Naive thymus-derived CD4-positive, alpha-beta T cell (primary cell): ENCODE measurements at regions not wholly inside any gene's neighbourhood (a gene's known extent, or its start where the extent isn't known, plus 50 kb on each side); places are given as distances from the start of the nearest gene placed in this dataset.

ENCODE experiments used
- ATAC-seq: fragments of 150-1000 bp; cut with Tn5 transposase; 2 replicates; pipeline ENCODE4 v1.10.0; 2021; ENCODE audit warnings: mild to moderate bottlenecking, moderate library complexity
- CTCF ChIA-PET: fragments of 350-600 bp; sonication (Branson Sonifier 250); formaldehyde crosslinking; loops from one replicate; lab custom pipeline; 2021; ENCODE audit warnings: antibody characterized with exemption; lab: Charles Lee
- POLR2A ChIA-PET: fragments of 350-600 bp; sonication (Branson Sonifier 250); formaldehyde crosslinking; loops from one replicate; lab custom pipeline; 2021; ENCODE audit warnings: antibody characterized with exemption, inconsistent platforms; lab: Charles Lee
- DNase-seq, 9 donors: peaks; one replicate each; pipeline versions ENCODE4 v3.0.0 to v3.0.0-alpha.2; 2020 to 2022; ENCODE audit warnings: mixed read lengths in 1 of 9
- H3K27ac ChIP-seq: one replicate; pipeline ENCODE4 v1.7.0; 2013; ENCODE audit warnings: mild to moderate bottlenecking, low read depth, low read length, moderate library complexity
- H3K27me3 ChIP-seq, 2 donors: one replicate each; pipeline ENCODE4 v1.7.0; 2013; ENCODE audit warnings: low read length in 2 of 2, mild to moderate bottlenecking in 2 of 2, moderate library complexity in 2 of 2; ENCODE audit not compliant: control insufficient read depth in 2 of 2, insufficient read depth in 2 of 2
- H3K36me3 ChIP-seq, 3 experiments: 1 replicate in 2 of 3; 2 replicates in 1 of 3; pipeline ENCODE4 v1.7.0; 2013; ENCODE audit warnings: low read length in 3 of 3, mild to moderate bottlenecking in 3 of 3, moderate library complexity in 1 of 3; ENCODE audit not compliant: insufficient read depth in 3 of 3, control insufficient read depth in 2 of 3
- H3K4me1 ChIP-seq, 2 donors: one replicate each; pipeline ENCODE4 v1.7.0; 2013; ENCODE audit warnings: low read length in 2 of 2, mild to moderate bottlenecking in 2 of 2, moderate library complexity in 1 of 2; ENCODE audit not compliant: control insufficient read depth in 2 of 2, insufficient read depth in 2 of 2
- H3K4me3 ChIP-seq: 2 replicates; pipeline ENCODE4 v1.7.0; 2013; ENCODE audit warnings: mild to moderate bottlenecking, low read length
- H3K9me3 ChIP-seq, 3 experiments: 1 replicate in 2 of 3; 2 replicates in 1 of 3; pipeline ENCODE4 v1.7.0; 2013; ENCODE audit warnings: low read length in 3 of 3; ENCODE audit not compliant: control insufficient read depth in 2 of 3
- H3K27ac Mint-ChIP-seq, 9 donors: one replicate each; pipeline ENCODE4 v1.8.0; 2020 to 2022; ENCODE audit warnings: mixed read lengths in 9 of 9, mild to moderate bottlenecking in 8 of 9, moderate library complexity in 5 of 9, inconsistent platforms in 2 of 9
- H3K27me3 Mint-ChIP-seq, 5 donors: one replicate each; pipeline ENCODE4 v1.8.0; 2021 to 2022; ENCODE audit warnings: mixed read lengths in 5 of 5, mild to moderate bottlenecking in 1 of 5
- H3K36me3 Mint-ChIP-seq, 5 donors: one replicate each; pipeline ENCODE4 v1.8.0; 2020 to 2022; ENCODE audit warnings: mixed read lengths in 5 of 5, mild to moderate bottlenecking in 3 of 5, inconsistent platforms in 1 of 5
- H3K4me1 Mint-ChIP-seq, 7 donors: one replicate each; pipeline ENCODE4 v1.8.0; 2020 to 2022; ENCODE audit warnings: mixed read lengths in 7 of 7, mild to moderate bottlenecking in 3 of 7, inconsistent platforms in 1 of 7
- H3K4me3 Mint-ChIP-seq, 10 donors: one replicate each; pipeline ENCODE4 v1.8.0; 2020 to 2022; ENCODE audit warnings: mild to moderate bottlenecking in 10 of 10, mixed read lengths in 10 of 10, moderate library complexity in 6 of 10, inconsistent platforms in 2 of 10
- H3K9me3 Mint-ChIP-seq, 11 donors: one replicate each; pipeline ENCODE4 v1.8.0; 2020 to 2022; ENCODE audit warnings: mixed read lengths in 11 of 11, mild to moderate bottlenecking in 4 of 11, inconsistent platforms in 1 of 11, moderate library complexity in 1 of 11
- intact Hi-C, 2 donors: fragments of 100-400 bp; cut with micrococcal nuclease; formaldehyde crosslinking; loops; one replicate each; pipeline ENCODE4 v1.15.1; 2023

- ChIA-PET POLR2A (no interaction called here), CTCF (no interaction called here)
- no peak for DNase-seq
- no peak overlapping the region for H3K27ac Mint-ChIP-seq
- no peak overlapping the region for H3K27ac ChIP-seq
- no peaks in the 10 kb centered on the region for H3K4me1 ChIP-seq
- H3K36me3 Mint-ChIP-seq, result no peaks in the 10 kb centered on the region
- H3K4me3 ChIP-seq, result no peak overlapping the region
- H3K9me3 Mint-ChIP-seq, result no peaks in the 10 kb centered on the region
- H3K4me3 Mint-ChIP-seq, result no peak overlapping the region
- no peaks in the 10 kb centered on the region for H3K36me3 ChIP-seq
- no peaks in the 10 kb centered on the region for H3K27me3 ChIP-seq
- intact Hi-C loops, result no loop called here
- ATAC-seq, result no peak
- H3K4me1 Mint-ChIP-seq, result peaks cover 0 to 3% (median 0%) of the 10 kb centered on the region in 7 donors
- H3K9me3 ChIP-seq, result no peaks in the 10 kb centered on the region
- peaks cover 3 to 16% (median 7%) of the 10 kb centered on the region in 5 donors for H3K27me3 Mint-ChIP-seq
Measured at GRCh38 chr13:91141543-91142061, 205.9 kb upstream of the MIR17HG start.

- Mint-ChIP-seq H3K27me3 (peaks cover 3 to 19% (median 7%) of the 10 kb centered on the region in 5 donors), H3K4me3 (no peak overlapping the region), H3K27ac (no peak overlapping the region), H3K9me3 (no peaks in the 10 kb centered on the region), H3K36me3 (no peaks in the 10 kb centered on the region), H3K4me1 (peaks cover 0 to 3% (median 0%) of the 10 kb centered on the region in 7 donors)
- no peaks in the 10 kb centered on the region for H3K36me3 ChIP-seq
- ChIA-PET POLR2A (no interaction called here), CTCF (interaction anchor here (0.7 kb wide), 1 partner anchor 560 kb away, joined by 4 read pairs; no protein-coding TSS in a partner anchor)
- no peaks in the 10 kb centered on the region for H3K9me3 ChIP-seq
- intact Hi-C loops, result no loop called here
- no peaks in the 10 kb centered on the region for H3K4me1 ChIP-seq
- H3K27ac ChIP-seq, result no peak overlapping the region
- ATAC-seq (no peak), DNase-seq (no peak)
- H3K27me3 ChIP-seq, result no peaks in the 10 kb centered on the region
- no peak overlapping the region for H3K4me3 ChIP-seq
Measured at GRCh38 chr13:91142572-91142971, 204.9 kb upstream of the MIR17HG start.

DNA sequence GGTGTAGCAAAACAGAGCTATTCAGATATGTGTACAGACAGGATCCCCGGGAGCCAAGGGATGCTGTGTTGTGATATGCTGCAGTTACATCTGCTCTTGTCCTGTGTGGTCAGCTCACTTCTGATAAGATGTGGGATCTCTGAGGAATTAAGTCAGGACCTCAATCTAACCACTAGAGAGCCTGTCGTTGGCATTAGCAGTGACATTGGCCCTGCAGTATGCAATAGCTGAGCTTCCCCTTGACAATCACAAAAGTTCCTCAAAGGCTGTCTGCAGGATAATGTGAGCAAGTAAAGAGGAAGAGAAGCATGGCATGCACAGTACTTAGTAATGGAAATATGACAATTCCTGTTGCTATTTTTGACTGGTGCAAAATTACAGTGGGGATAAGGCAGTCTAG lies 203.4 kb upstream of the MIR17HG start:
- H3K27me3 Mint-ChIP-seq, result peaks cover 2 to 19% (median 7%) of the 10 kb centered on the region in 5 donors
- Histone ChIP-seq H3K4me3 (no peak overlapping the region), H3K27me3 (no peaks in the 10 kb centered on the region), H3K4me1 (no peaks in the 10 kb centered on the region), H3K36me3 (no peaks in the 10 kb centered on the region), H3K27ac (no peak overlapping the region), H3K9me3 (no peaks in the 10 kb centered on the region)
- POLR2A ChIA-PET, result no interaction called here
- peaks cover 0 to 3% (median 0%) of the 10 kb centered on the region in 7 donors for H3K4me1 Mint-ChIP-seq
- no peak overlapping the region for H3K4me3 Mint-ChIP-seq
- intact Hi-C loops, result no loop called here
- no peaks in the 10 kb centered on the region for H3K9me3 Mint-ChIP-seq
- ATAC-seq, result peak; percentile 67
- H3K27ac Mint-ChIP-seq, result no peak overlapping the region
- no peaks in the 10 kb centered on the region for H3K36me3 Mint-ChIP-seq
- CTCF ChIA-PET, result no interaction called here
- DNase-seq, result no peak

DNA sequence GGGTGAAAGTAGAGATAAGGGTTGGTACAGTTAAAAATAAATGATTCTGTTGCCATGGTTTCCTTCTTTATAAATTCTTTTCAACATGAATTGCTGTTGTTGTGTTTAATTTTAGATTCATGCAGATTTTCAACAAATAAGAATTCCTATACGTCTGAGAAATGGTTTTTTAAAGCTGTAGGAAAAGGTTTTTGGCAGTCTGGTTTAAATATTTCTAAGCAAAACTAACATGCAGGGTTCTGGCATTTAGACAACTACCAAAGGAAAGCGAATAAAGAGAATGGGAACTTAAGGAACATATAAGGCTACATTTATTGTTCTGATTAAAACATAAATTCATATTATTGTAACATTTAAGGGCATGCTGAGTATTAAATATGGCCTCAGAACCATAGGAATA lies 203.0 kb upstream of the MIR17HG start:
- ChIA-PET CTCF (no interaction called here), POLR2A (no interaction called here)
- Histone ChIP-seq H3K27ac (no peak overlapping the region), H3K4me3 (no peak overlapping the region), H3K9me3 (no peaks in the 10 kb centered on the region), H3K27me3 (no peaks in the 10 kb centered on the region), H3K4me1 (no peaks in the 10 kb centered on the region), H3K36me3 (no peaks in the 10 kb centered on the region)
- no peak overlapping the region for H3K27ac Mint-ChIP-seq
- H3K4me1 Mint-ChIP-seq, result peaks cover 0 to 3% (median 0%) of the 10 kb centered on the region in 7 donors
- peaks cover 2 to 19% (median 7%) of the 10 kb centered on the region in 5 donors for H3K27me3 Mint-ChIP-seq
- no peak for DNase-seq
- intact Hi-C loops, result no loop called here
- no peak overlapping the region for H3K4me3 Mint-ChIP-seq
- ATAC-seq, result no peak
- no peaks in the 10 kb centered on the region for H3K9me3 Mint-ChIP-seq
- no peaks in the 10 kb centered on the region for H3K36me3 Mint-ChIP-seq

GRCh38 chr13:91145571-91146205 lies 201.8 kb upstream of the MIR17HG start:
- Histone ChIP-seq H3K9me3 (no peaks in the 10 kb centered on the region), H3K36me3 (no peaks in the 10 kb centered on the region), H3K4me1 (no peaks in the 10 kb centered on the region), H3K4me3 (no peak overlapping the region), H3K27ac (no peak overlapping the region), H3K27me3 (no peaks in the 10 kb centered on the region)
- H3K27ac Mint-ChIP-seq, result no peak overlapping the region
- POLR2A ChIA-PET, result no interaction called here
- H3K4me1 Mint-ChIP-seq, result peaks cover 0 to 3% (median 0%) of the 10 kb centered on the region in 7 donors
- no peaks in the 10 kb centered on the region for H3K36me3 Mint-ChIP-seq
- H3K27me3 Mint-ChIP-seq, result peaks cover 2 to 19% (median 7%) of the 10 kb centered on the region in 5 donors
- intact Hi-C loops, result no loop called here
- no peak overlapping the region for H3K4me3 Mint-ChIP-seq
- H3K9me3 Mint-ChIP-seq, result peaks cover 0 to 2% (median 0%) of the 10 kb centered on the region in 11 donors
- CTCF ChIA-PET, result no interaction called here
- ATAC-seq (no peak), DNase-seq (no peak)

GRCh38 chr13:91146601-91147000 lies 200.9 kb upstream of the MIR17HG start:
- H3K4me1 Mint-ChIP-seq, result peaks cover 0 to 3% (median 0%) of the 10 kb centered on the region in 7 donors
- ChIA-PET POLR2A (no interaction called here), CTCF (no interaction called here)
- Histone ChIP-seq H3K27ac (no peak overlapping the region), H3K27me3 (no peaks in the 10 kb centered on the region), H3K4me3 (no peak overlapping the region), H3K4me1 (no peaks in the 10 kb centered on the region), H3K36me3 (no peaks in the 10 kb centered on the region), H3K9me3 (no peaks in the 10 kb centered on the region)
- DNase-seq, result no peak
- peaks cover 0 to 2% (median 0%) of the 10 kb centered on the region in 11 donors for H3K9me3 Mint-ChIP-seq
- no peak overlapping the region for H3K4me3 Mint-ChIP-seq
- H3K27me3 Mint-ChIP-seq, result peaks cover 2 to 18% (median 8%) of the 10 kb centered on the region in 5 donors
- H3K36me3 Mint-ChIP-seq, result no peaks in the 10 kb centered on the region
- no peak for ATAC-seq
- no peak overlapping the region for H3K27ac Mint-ChIP-seq
- intact Hi-C loops, result no loop called here

DNA sequence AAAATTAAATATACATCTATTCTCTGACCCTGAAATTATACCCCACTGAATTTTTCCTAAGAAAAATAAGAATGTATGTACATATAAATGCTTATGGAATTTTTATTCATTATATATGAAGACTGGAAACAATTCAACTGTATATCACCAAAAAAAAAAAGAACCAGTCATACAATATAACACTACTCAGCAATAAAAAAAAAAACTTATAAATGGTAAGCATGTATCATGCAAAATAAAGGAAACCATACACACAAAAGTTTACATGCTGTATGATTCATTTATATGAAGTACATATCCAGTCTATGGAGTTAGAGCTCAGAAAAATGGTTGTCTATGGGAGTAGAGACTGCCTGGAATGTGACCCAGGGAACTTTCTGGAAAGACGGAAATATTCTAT lies 199.4 kb upstream of the MIR17HG start:
- H3K4me3 ChIP-seq, result no peak overlapping the region
- no peak overlapping the region for H3K27ac ChIP-seq
- Mint-ChIP-seq H3K36me3 (no peaks in the 10 kb centered on the region), H3K27ac (no peak overlapping the region), H3K9me3 (peaks cover 0 to 2% (median 0%) of the 10 kb centered on the region in 11 donors), H3K4me1 (peaks cover 0 to 3% (median 0%) of the 10 kb centered on the region in 7 donors), H3K27me3 (peaks cover 0 to 22% (median 5%) of the 10 kb centered on the region in 5 donors), H3K4me3 (no peak overlapping the region)
- DNase-seq, result no peak
- POLR2A ChIA-PET, result no interaction called here
- H3K36me3 ChIP-seq, result no peaks in the 10 kb centered on the region
- H3K9me3 ChIP-seq, result no peaks in the 10 kb centered on the region
- intact Hi-C loops, result no loop called here
- ATAC-seq, result no peak
- no peaks in the 10 kb centered on the region for H3K4me1 ChIP-seq
- CTCF ChIA-PET, result no interaction called here
- no peaks in the 10 kb centered on the region for H3K27me3 ChIP-seq
